GM21390 (cell line): ENCODE measurements at regions not wholly inside any gene's neighbourhood (a gene's known extent, or its start where the extent isn't known, plus 50 kb on each side); places are given as distances from the start of the nearest gene placed in this dataset.
A peak's percentile ranks its signal among the peaks of the same experiment; 100 is the strongest.

ENCODE experiments used
- ATAC-seq: cut with Tn5 transposase; IDR thresholded peaks from one replicate; pipeline ENCODE4 v1.9.1; 2021; ENCODE audit not compliant: unreplicated experiment

- no peak for ATAC-seq
Observed at GRCh38 chr15:31455499-31455898, 128.9 kb downstream of the KLF13 start.

GRCh38 chr15:31456354-31457060 is 129.9 kb downstream of the KLF13 start:
- ATAC-seq: no peak

GRCh38 chr15:31457161-31457560 is 130.5 kb downstream of the KLF13 start:
- no peak for ATAC-seq

GRCh38 chr15:31457631-31458526 is 131.2 kb downstream of the KLF13 start:
- ATAC-seq: no peak

- ATAC-seq: peak; percentile 92
Observed at GRCh38 chr15:31458596-31459399, 132.2 kb downstream of the KLF13 start.

- ATAC-seq: no peak
Observed at GRCh38 chr15:31459400-31459748, 132.7 kb downstream of the KLF13 start.

- no peak for ATAC-seq
Observed at GRCh38 chr15:31461375-31461774, 134.7 kb downstream of the KLF13 start.

GRCh38 chr15:31461911-31462480 is 135.4 kb downstream of the KLF13 start:
- ATAC-seq: no peak

GRCh38 chr15:31463521-31464102 is 137.0 kb downstream of the KLF13 start:
- ATAC-seq: no peak

GRCh38 chr15:31464216-31465082 is 137.8 kb downstream of the KLF13 start:
- ATAC-seq: no peak

- no peak for ATAC-seq
Observed at GRCh38 chr15:31465083-31465955, 138.7 kb downstream of the KLF13 start.

- no peak for ATAC-seq
Observed at GRCh38 chr15:31467361-31467760, 140.7 kb downstream of the KLF13 start.

GRCh38 chr15:31468911-31469785 is 142.5 kb downstream of the KLF13 start:
- no peak for ATAC-seq

GRCh38 chr15:31469786-31470525 is 143.3 kb downstream of the KLF13 start:
- ATAC-seq: no peak

- ATAC-seq: no peak
Observed at GRCh38 chr15:31470756-31471155, 144.1 kb downstream of the KLF13 start.

GRCh38 chr15:31471731-31472430 is 145.2 kb downstream of the KLF13 start:
- no peak for ATAC-seq
